BLaER1 (cell line): ENCODE measurements at regions not wholly inside any gene's neighbourhood (a gene's known extent, or its start where the extent isn't known, plus 50 kb on each side); places are given as distances from the start of the nearest gene placed in this dataset.
"Not testable (repeated sequence)": the region's sequence is repeated elsewhere in the genome, so short reads cannot be mapped to it uniquely, and the experiment has no call there.

ENCODE experiments used
- H3K27ac ChIP-seq: shearing (Covaris generic); formaldehyde crosslinking; 2 replicates; pipeline ENCODE4 v1.8.1; 2022
- H3K27me3 ChIP-seq: shearing (Covaris generic); formaldehyde crosslinking; 2 replicates; pipeline ENCODE4 v1.8.1; 2022
- H3K36me3 ChIP-seq: shearing (Covaris generic); formaldehyde crosslinking; 2 replicates; pipeline ENCODE4 v1.8.1; 2022
- H3K4me1 ChIP-seq: shearing (Covaris generic); formaldehyde crosslinking; 2 replicates; pipeline ENCODE4 v1.8.1; 2022
- H3K4me2 ChIP-seq: shearing (Covaris generic); formaldehyde crosslinking; 2 replicates; pipeline ENCODE4 v1.8.1; 2022
- H3K4me3 ChIP-seq: shearing (Covaris generic); formaldehyde crosslinking; 2 replicates; pipeline ENCODE4 v1.8.1; 2022
- H3K9ac ChIP-seq: shearing (Covaris generic); formaldehyde crosslinking; 2 replicates; pipeline ENCODE4 v1.8.1; 2022
- H3K9me3 ChIP-seq: shearing (Covaris generic); formaldehyde crosslinking; 2 replicates; pipeline ENCODE4 v1.8.1; 2022
- H4K20me1 ChIP-seq: shearing (Covaris generic); formaldehyde crosslinking; 2 replicates; pipeline ENCODE4 v1.8.1; 2022

DNA sequence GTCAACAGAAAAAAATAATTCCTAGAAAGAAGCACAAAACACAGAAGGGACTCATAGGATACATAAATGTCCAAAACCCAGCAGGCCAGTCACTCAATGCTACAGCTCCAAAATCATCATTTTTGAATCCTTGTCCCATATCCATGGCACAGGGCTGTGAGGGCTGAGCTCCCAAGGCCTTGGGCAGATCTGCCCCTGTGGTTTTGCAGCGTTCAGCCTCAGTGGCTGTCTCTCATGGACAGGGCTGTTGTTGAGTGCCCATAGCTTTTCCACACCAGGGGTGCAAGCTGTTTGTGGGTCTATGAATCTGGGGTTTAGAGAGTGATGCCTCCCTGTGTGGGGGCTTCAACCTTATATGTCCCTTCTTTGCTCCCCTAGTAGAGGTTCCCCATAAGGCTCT, 243.2 kb downstream of the CWH43 start:
- not testable (repeated sequence) for H4K20me1 ChIP-seq, H3K27me3 ChIP-seq, H3K4me3 ChIP-seq, H3K4me1 ChIP-seq, H3K9me3 ChIP-seq, H3K36me3 ChIP-seq, H3K9ac ChIP-seq, H3K27ac ChIP-seq, H3K4me2 ChIP-seq

DNA sequence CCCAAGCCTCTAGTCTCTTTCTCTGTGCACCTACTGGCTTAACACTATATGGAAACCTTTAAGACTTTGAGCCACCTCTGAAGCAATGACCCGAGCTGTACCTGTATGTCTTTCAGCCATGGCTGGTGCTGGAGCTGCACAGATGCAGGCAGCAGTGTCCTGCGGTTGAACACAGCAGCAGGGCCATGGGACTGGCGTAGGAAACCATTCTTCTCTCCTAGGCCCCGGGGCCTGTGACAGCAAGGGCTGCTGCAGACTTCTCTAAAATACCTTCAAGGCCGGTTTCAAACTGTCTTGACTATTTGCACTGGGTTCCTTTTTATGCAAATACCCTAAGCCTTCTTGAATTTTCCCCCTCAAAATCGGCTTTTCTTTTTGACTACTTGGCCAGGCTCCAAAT, 243.6 kb downstream of the CWH43 start:
- H3K9ac ChIP-seq, H3K27ac ChIP-seq, H3K27me3 ChIP-seq, H3K4me1 ChIP-seq, H4K20me1 ChIP-seq, H3K4me2 ChIP-seq, H3K36me3 ChIP-seq, H3K9me3 ChIP-seq, H3K4me3 ChIP-seq: not testable (repeated sequence)

DNA sequence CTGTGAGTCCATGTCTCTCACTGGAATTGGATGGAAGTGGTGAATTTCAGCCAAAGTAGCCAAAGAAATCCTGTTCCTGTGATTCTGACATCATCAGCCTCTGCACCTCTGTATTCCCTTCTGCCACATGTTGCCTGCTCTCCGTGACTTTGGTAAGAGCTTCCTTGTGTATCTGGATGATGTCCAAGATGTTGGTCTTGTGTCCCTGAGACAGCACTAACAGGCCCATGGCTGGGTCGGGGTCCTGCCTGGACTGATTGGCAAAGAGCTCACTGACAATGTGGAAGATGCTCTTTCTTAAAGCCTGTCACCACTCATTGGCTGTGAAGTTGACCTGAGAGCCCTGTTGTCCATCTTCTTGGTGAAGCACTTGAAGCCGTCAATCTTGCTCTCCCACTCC, 247.3 kb downstream of the CWH43 start:
- not testable (repeated sequence) for H3K4me1 ChIP-seq, H3K9ac ChIP-seq, H3K36me3 ChIP-seq, H4K20me1 ChIP-seq, H3K4me3 ChIP-seq, H3K9me3 ChIP-seq, H3K27me3 ChIP-seq, H3K27ac ChIP-seq, H3K4me2 ChIP-seq

DNA sequence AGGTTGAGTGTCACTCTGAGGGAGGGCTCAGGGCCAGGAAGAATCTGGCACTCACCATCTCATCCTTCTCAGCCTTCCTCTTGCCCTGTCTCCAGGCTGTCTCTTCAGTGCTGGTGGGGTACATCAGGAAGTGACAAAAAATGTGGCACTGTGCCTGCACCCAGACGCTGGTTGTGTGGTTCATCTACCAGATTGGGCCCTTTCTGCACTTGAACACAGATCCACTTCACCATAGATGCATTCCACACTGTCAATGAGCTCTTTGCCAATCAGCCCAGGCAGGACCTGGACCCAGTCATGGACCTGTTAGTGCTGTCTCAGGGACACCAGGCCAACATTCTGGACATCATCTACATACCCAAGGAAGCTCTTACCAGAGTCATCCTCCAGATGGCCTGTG, 247.7 kb downstream of the CWH43 start:
- not testable (repeated sequence) for H3K4me3 ChIP-seq, H3K4me2 ChIP-seq, H4K20me1 ChIP-seq, H3K4me1 ChIP-seq, H3K9ac ChIP-seq, H3K36me3 ChIP-seq, H3K9me3 ChIP-seq, H3K27ac ChIP-seq, H3K27me3 ChIP-seq

GRCh38 chr4:49234382-49234781, 248.3 kb downstream of the CWH43 start:
- not testable (repeated sequence) for H3K9ac ChIP-seq, H3K4me2 ChIP-seq, H3K36me3 ChIP-seq, H3K4me3 ChIP-seq, H3K27ac ChIP-seq, H3K27me3 ChIP-seq, H3K4me1 ChIP-seq, H4K20me1 ChIP-seq, H3K9me3 ChIP-seq

GRCh38 chr4:49235413-49236160, 249.5 kb downstream of the CWH43 start:
- H3K4me3 ChIP-seq, H3K27ac ChIP-seq, H3K9ac ChIP-seq, H4K20me1 ChIP-seq, H3K27me3 ChIP-seq, H3K36me3 ChIP-seq, H3K4me1 ChIP-seq, H3K4me2 ChIP-seq, H3K9me3 ChIP-seq: not testable (repeated sequence)

DNA sequence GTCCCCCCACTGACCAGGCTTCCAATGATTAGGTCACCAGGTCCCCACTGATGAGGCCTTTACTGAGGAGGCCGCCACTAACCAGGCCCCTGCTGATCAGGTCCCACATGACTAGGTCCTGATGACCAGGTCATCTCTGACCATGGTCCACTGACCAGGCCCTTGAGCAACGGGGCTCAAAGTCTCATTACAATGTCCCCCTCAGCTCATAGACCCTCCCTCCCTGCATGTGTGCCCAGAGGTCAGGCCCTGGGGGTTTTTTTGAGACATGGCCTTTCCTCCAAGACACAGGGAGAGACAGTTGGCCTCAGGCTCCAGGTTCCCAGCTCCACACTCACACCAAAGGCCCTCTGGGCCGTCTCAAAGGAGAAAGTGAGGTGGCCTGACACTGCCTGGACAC, 250.4 kb downstream of the CWH43 start:
- not testable (repeated sequence) for H3K4me2 ChIP-seq, H3K36me3 ChIP-seq, H3K27ac ChIP-seq, H3K4me1 ChIP-seq, H3K27me3 ChIP-seq, H4K20me1 ChIP-seq, H3K9ac ChIP-seq, H3K9me3 ChIP-seq, H3K4me3 ChIP-seq

DNA sequence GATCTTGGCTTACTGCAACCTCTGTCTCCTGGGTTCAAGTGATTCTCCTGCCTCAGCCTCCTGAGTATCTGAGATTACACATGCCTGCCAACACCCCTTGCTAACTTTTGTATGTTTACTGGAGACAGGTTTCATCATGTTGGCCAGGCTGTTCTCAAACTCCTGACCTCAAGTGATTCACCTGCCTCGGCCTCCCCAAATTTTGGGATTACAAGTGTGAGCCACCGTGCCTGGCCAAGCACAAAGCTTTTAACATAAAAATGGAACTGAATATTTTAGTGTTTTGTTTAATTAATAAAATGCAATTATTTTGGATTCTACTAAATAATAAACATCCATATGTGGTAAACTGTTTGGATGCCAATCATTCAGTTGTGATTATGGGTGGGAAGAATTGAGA, 255.2 kb downstream of the CWH43 start:
- H3K27ac ChIP-seq, H3K9me3 ChIP-seq, H3K9ac ChIP-seq, H4K20me1 ChIP-seq, H3K4me3 ChIP-seq, H3K36me3 ChIP-seq, H3K4me2 ChIP-seq, H3K27me3 ChIP-seq, H3K4me1 ChIP-seq: not testable (repeated sequence)

DNA sequence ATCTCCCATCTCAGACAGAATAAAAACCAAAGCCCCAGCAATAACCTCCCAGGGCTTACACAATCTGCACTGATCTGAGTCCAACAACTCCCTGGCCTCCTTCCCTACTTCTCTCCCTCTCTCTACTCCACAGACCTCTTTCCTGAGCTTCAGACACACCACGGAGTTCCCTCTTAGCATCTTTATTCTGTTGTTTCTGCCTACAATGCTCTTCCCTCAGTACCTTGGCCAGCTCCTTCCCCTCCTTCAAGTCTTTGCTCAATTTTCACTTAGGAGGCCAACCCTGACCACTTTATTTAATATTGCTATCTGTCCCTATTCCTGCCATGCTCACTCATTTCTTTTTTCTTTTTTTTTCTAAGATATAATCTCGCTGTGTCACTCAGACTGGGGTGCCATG, 276.7 kb downstream of the CWH43 start:
- not testable (repeated sequence) for H3K4me2 ChIP-seq, H3K27me3 ChIP-seq, H3K4me3 ChIP-seq, H3K36me3 ChIP-seq, H3K9me3 ChIP-seq, H3K9ac ChIP-seq, H3K27ac ChIP-seq, H3K4me1 ChIP-seq, H4K20me1 ChIP-seq

DNA sequence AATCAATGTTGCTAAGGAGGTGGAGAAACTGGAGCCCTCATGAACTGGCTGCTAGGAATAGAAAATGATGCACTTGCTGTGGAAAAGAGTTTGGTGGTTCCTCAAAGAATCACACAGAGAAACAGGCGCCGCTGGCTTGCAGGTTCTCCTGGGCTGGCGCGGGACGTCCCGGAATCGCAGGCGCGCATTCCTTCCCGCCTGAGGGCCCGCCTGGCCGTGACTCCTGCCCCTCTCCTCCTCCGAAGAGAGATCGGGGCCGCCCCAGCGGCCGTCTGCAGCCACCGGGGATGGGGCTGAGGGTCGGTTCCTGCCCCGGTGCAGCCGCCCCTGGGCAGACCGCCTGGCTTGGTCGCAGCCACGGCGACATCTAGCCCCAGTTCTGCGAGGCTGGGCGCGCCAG, 284.4 kb downstream of the CWH43 start:
- not testable (repeated sequence) for H3K4me2 ChIP-seq, H4K20me1 ChIP-seq, H3K4me1 ChIP-seq, H3K27me3 ChIP-seq, H3K27ac ChIP-seq, H3K36me3 ChIP-seq, H3K9ac ChIP-seq, H3K4me3 ChIP-seq, H3K9me3 ChIP-seq

- not testable (repeated sequence) for H3K27ac ChIP-seq, H4K20me1 ChIP-seq, H3K36me3 ChIP-seq, H3K9ac ChIP-seq, H3K4me2 ChIP-seq, H3K27me3 ChIP-seq, H3K4me1 ChIP-seq, H3K9me3 ChIP-seq, H3K4me3 ChIP-seq
Observed at GRCh38 chr4:49270912-49271311, 284.8 kb downstream of the CWH43 start.

GRCh38 chr4:49285905-49286304, 299.8 kb downstream of the CWH43 start:
- H3K27ac ChIP-seq, H3K36me3 ChIP-seq, H3K9me3 ChIP-seq, H4K20me1 ChIP-seq, H3K4me3 ChIP-seq, H3K4me2 ChIP-seq, H3K4me1 ChIP-seq, H3K9ac ChIP-seq, H3K27me3 ChIP-seq: not testable (repeated sequence)

- not testable (repeated sequence) for H3K4me2 ChIP-seq, H4K20me1 ChIP-seq, H3K27ac ChIP-seq, H3K36me3 ChIP-seq, H3K9ac ChIP-seq, H3K9me3 ChIP-seq, H3K4me1 ChIP-seq, H3K4me3 ChIP-seq, H3K27me3 ChIP-seq
Observed at GRCh38 chr4:49286926-49287745, 301.1 kb downstream of the CWH43 start.

- not testable (repeated sequence) for H3K36me3 ChIP-seq
Observed at GRCh38 chr4:49287893-49288292, 301.8 kb downstream of the CWH43 start.

GRCh38 chr4:49288796-49289195, 302.7 kb downstream of the CWH43 start:
- H3K4me2 ChIP-seq, H4K20me1 ChIP-seq, H3K27ac ChIP-seq, H3K36me3 ChIP-seq, H3K27me3 ChIP-seq, H3K9me3 ChIP-seq, H3K9ac ChIP-seq, H3K4me3 ChIP-seq, H3K4me1 ChIP-seq: not testable (repeated sequence)

More at GRCh38 chr4:49287893-49288292, 301.8 kb downstream of the CWH43 start:
- H3K9me3 ChIP-seq, H3K4me2 ChIP-seq, H3K27me3 ChIP-seq, H3K27ac ChIP-seq, H3K4me3 ChIP-seq, H3K4me1 ChIP-seq, H3K9ac ChIP-seq, H4K20me1 ChIP-seq: not testable (repeated sequence)
